ENCODE measurements at regions not wholly inside any gene's neighbourhood (a gene's known extent, or its start where the extent isn't known, plus 50 kb on each side); places are given as distances from the start of the nearest gene placed in this dataset.

GRCh38 chr3:88957711-88958439 is 149.5 kb upstream of the EPHA3 start:
- WGBS, 2 experiments (ENCODE audit: extremely low coverage in 1 of 2, insufficient coverage in 1 of 2, insufficient read length in 1 of 2, insufficient replicate concordance in 2 of 2, low coverage in 1 of 2, low lambda C conversion rate in 2 of 2, missing lambda C conversion rate in 1 of 2) = 94% methylated on average over 1 of the region's 1 CpG; no CpG with 5 or more reads in 1 of the 2 experiments
- H2BK5ac ChIP-seq (ENCODE audit: low read depth, low read length) = no peak overlapping the region
- H3K79me2 ChIP-seq (ENCODE audit: control insufficient read depth in 1 of 2, insufficient read depth in 2 of 2, low read length in 2 of 2) = no peaks in the 10 kb centered on the region
- H4K5ac ChIP-seq (ENCODE audit: insufficient read length, low read depth, low read length) = no peak overlapping the region
- ChIA-PET POLR2A (ENCODE audit: partially characterized antibody) (no interaction called here), CTCF (ENCODE audit: partially characterized antibody) (interaction anchor here (0.6 to 1.0 kb wide), 2 partner anchors 11 to 376 kb away, joined by 3 to 4 read pairs; no protein-coding TSS in a partner anchor)
- H2BK120ac ChIP-seq (replicated peaks; ENCODE audit: low read depth, low read length) = no peak overlapping the region
- no peak overlapping the region for H3K18ac ChIP-seq (ENCODE audit: extremely low read depth, low read length)
- H3K4ac ChIP-seq (replicated peaks; ENCODE audit: insufficient read length, low read depth, low read length) = no peak overlapping the region
- no peaks in the 10 kb centered on the region for H3K27me3 ChIP-seq (replicated peaks in 1 of 4; ENCODE audit: control insufficient read depth in 3 of 4, extremely low read depth in 1 of 4, insufficient read depth in 3 of 4, low read length in 3 of 4)
- no peak overlapping the region for H3K4me2 ChIP-seq (ENCODE audit: insufficient read depth in 1 of 2, low read depth in 2 of 2, low read length in 2 of 2)
- no peak for TF ChIP-seq TEAD4 (IDR thresholded peaks at IDR 0.05; ENCODE audit: low read depth, low read length)
- no peak for TF ChIP-seq POLR2AphosphoS5 (IDR thresholded peaks at IDR 0.05; ENCODE audit: low read depth, low read length)
- TF ChIP-seq KDM1A (IDR thresholded peaks at IDR 0.05; ENCODE audit: borderline replicate concordance, low read length) = no peak
- no peak for TF ChIP-seq RBBP5 (IDR thresholded peaks at IDR 0.05; ENCODE audit: borderline replicate concordance, low read depth, low read length)
- TF ChIP-seq, protein P1, sequence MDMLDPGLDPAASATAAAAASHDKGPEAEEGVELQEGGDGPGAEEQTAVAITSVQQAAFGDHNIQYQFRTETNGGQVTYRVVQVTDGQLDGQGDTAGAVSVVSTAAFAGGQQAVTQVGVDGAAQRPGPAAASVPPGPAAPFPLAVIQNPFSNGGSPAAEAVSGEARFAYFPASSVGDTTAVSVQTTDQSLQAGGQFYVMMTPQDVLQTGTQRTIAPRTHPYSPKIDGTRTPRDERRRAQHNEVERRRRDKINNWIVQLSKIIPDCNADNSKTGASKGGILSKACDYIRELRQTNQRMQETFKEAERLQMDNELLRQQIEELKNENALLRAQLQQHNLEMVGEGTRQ (IDR thresholded peaks at IDR 0.05; ENCODE audit: low read length) = no peak
- no peak for TF ChIP-seq RFX5 (IDR thresholded peaks at IDR 0.05; ENCODE audit: borderline replicate concordance, low read depth, low read length)
- H2BK15ac ChIP-seq (ENCODE audit: low read length) = no peak overlapping the region
- H3K23ac ChIP-seq (ENCODE audit: insufficient read length) = no peak overlapping the region
- no peaks in the 10 kb centered on the region for H3K36me3 ChIP-seq (ENCODE audit: control insufficient read depth in 2 of 4, insufficient read depth in 4 of 4, low read length in 3 of 4)
- no peak overlapping the region for H3K27ac ChIP-seq (ENCODE audit: low read depth, low read length)
- no peaks in the 10 kb centered on the region for H3K23me2 ChIP-seq (ENCODE audit: low read depth, low read length)
- H4K91ac ChIP-seq (replicated peaks; ENCODE audit: insufficient read length, low read length) = no peak overlapping the region
- DNase-seq (ENCODE audit: low read depth in 1 of 2, low spot score in 2 of 2) (no peak), FAIRE-seq (no peak)
- no peak overlapping the region for H2BK12ac ChIP-seq (ENCODE audit: low read depth, low read length)
- no peaks in the 10 kb centered on the region for H3K9me3 ChIP-seq (ENCODE audit: insufficient read depth in 2 of 2, low read depth in 1 of 2, low read length in 1 of 2)
- no peak overlapping the region for H3K56ac ChIP-seq (replicated peaks; ENCODE audit: insufficient read length, low read depth, low read length)
- H2AK5ac ChIP-seq (ENCODE audit: low read depth, low read length) = no peak overlapping the region
- no peak overlapping the region for H3K14ac ChIP-seq (ENCODE audit: insufficient read length)
- H3K4me1 ChIP-seq (replicated peaks in 1 of 4; ENCODE audit: control insufficient read depth in 3 of 4, insufficient read depth in 4 of 4, low read length in 3 of 4) = no peaks in the 10 kb centered on the region
- no peak overlapping the region for H4K8ac ChIP-seq (ENCODE audit: extremely low read depth, insufficient read depth, low read length)
- H3K79me1 ChIP-seq (ENCODE audit: low read depth, low read length) = no peaks in the 10 kb centered on the region
- H2BK20ac ChIP-seq (ENCODE audit: low read length) = no peak overlapping the region
- no peak overlapping the region for H3K4me3 ChIP-seq (ENCODE audit: extremely low read depth in 1 of 4, insufficient read depth in 2 of 4, low read depth in 3 of 4, low read length in 4 of 4)
- H4K20me1 ChIP-seq (replicated peaks in 1 of 2; ENCODE audit: control insufficient read depth in 1 of 2, insufficient read depth in 2 of 2, low read length in 2 of 2) = no peaks in the 10 kb centered on the region
- 0 out of 2 replicates have a peak overlapping the region, but pooled peaks have one; percentile 50 for H2AFZ ChIP-seq (ENCODE audit: low read length)
- no peak overlapping the region for H3K9ac ChIP-seq (replicated peaks in 1 of 4; ENCODE audit: extremely low read depth in 1 of 4, low read depth in 3 of 4, low read length in 3 of 4)

Data from H1 (cell line).